Keratinocyte (primary cell): ENCODE measurements at regions not wholly inside any gene's neighbourhood (a gene's known extent, or its start where the extent isn't known, plus 50 kb on each side); places are given as distances from the start of the nearest gene placed in this dataset.

Experiments
- DNase-seq: peaks from one replicate; pipeline ENCODE4 v3.0.0-alpha.2; 2011; ENCODE audit warnings: low read depth, missing footprints, low spot score
- FAIRE-seq: peaks from 2 replicates; lab custom pipeline; 2011; peaks lifted over from hg19 to GRCh38; lab: Jason Lieb, UNC
- H2AFZ ChIP-seq: 2 replicates; pipeline ENCODE4 v1.6.0; 2012; ENCODE audit warnings: low read length, control low read depth, inconsistent platforms; ENCODE audit not compliant: control insufficient read depth
- H3K27ac ChIP-seq: 2 replicates; pipeline ENCODE4 v1.5.1; 2011; ENCODE audit warnings: low read length; ENCODE audit not compliant: control insufficient read depth, insufficient read depth
- H3K27me3 ChIP-seq: 3 replicates; pipeline ENCODE4 v1.6.0; 2011; ENCODE audit warnings: low read length; ENCODE audit not compliant: control insufficient read depth, insufficient read depth; ENCODE audit errors: extremely low read depth
- H3K36me3 ChIP-seq, 2 experiments: 2 replicates in 1 of 2; 3 replicates in 1 of 2; pipeline ENCODE4 v1.5.1; 2011; ENCODE audit warnings: low read length in 2 of 2, mild to moderate bottlenecking in 1 of 2; ENCODE audit not compliant: control insufficient read depth in 2 of 2, insufficient read depth in 2 of 2; ENCODE audit errors: extremely low read depth in 1 of 2
- H3K4me1 ChIP-seq: 3 replicates; pipeline ENCODE4 v1.5.1; 2011; ENCODE audit warnings: low read length; ENCODE audit not compliant: control insufficient read depth, insufficient read depth; ENCODE audit errors: extremely low read depth
- H3K4me2 ChIP-seq: 3 replicates; pipeline ENCODE4 v1.6.0; 2011; ENCODE audit warnings: low read depth, low read length; ENCODE audit not compliant: control insufficient read depth, insufficient read depth; ENCODE audit errors: extremely low read depth
- H3K4me3 ChIP-seq, 3 experiments: fragments of 200-600 bp in 1 of 3; sonication (generic) in 1 of 3; 2 replicates in 2 of 3; 3 replicates in 1 of 3; pipeline ENCODE4 v1.5.1; 2011 to 2016; ENCODE audit warnings: low read length in 3 of 3, mild to moderate bottlenecking in 3 of 3, control low read depth in 2 of 3, inconsistent platforms in 1 of 3, low read depth in 1 of 3, mixed read lengths in 1 of 3, mixed run types in 1 of 3, moderate library complexity in 1 of 3; ENCODE audit not compliant: control insufficient read depth in 2 of 3, insufficient read depth in 2 of 3; ENCODE audit errors: extremely low read depth in 1 of 3
- H3K79me2 ChIP-seq: 2 replicates; pipeline ENCODE4 v1.6.0; 2012; ENCODE audit warnings: low read length; ENCODE audit not compliant: control insufficient read depth, insufficient read depth
- H3K9ac ChIP-seq: 3 replicates; pipeline ENCODE4 v1.6.0; 2011; ENCODE audit warnings: low read length; ENCODE audit not compliant: control insufficient read depth, insufficient read depth; ENCODE audit errors: extremely low read depth
- H3K9me1 ChIP-seq: 3 replicates; pipeline ENCODE4 v1.6.0; 2011; ENCODE audit warnings: low read length; ENCODE audit not compliant: control insufficient read depth, insufficient read depth; ENCODE audit errors: extremely low read depth
- H3K9me3 ChIP-seq: 2 replicates; pipeline ENCODE4 v1.5.1; 2012; ENCODE audit warnings: low read depth, low read length; ENCODE audit not compliant: control insufficient read depth
- H4K20me1 ChIP-seq: 3 replicates; pipeline ENCODE4 v1.6.0; 2011; ENCODE audit warnings: low read length; ENCODE audit not compliant: control insufficient read depth, insufficient read depth; ENCODE audit errors: extremely low read depth
- CTCF ChIP-seq, 3 experiments: IDR thresholded peaks in 1 of 3; conservative IDR thresholded peaks in 1 of 3; optimal IDR thresholded peaks in 1 of 3; 2 replicates in 2 of 3; 3 replicates in 1 of 3; pipeline versions ENCODE3 to v1.5.1; 2011; ENCODE audit warnings: low read length in 3 of 3, mild to moderate bottlenecking in 3 of 3, moderate library complexity in 2 of 3, control low read depth in 1 of 3, inconsistent platforms in 1 of 3; ENCODE audit not compliant: insufficient read depth in 2 of 3; ENCODE audit errors: extremely low read depth in 1 of 3
- EZH2 ChIP-seq: IDR thresholded peaks from one replicate; pipeline ENCODE4 v1.6.1; 2012; ENCODE audit warnings: inconsistent platforms, mild to moderate bottlenecking, low read length, moderate library complexity
- dilution Hi-C: fragments of 300-500 bp; cut with MboI; formaldehyde crosslinking; loops from one replicate; pipeline ENCODE4 v1.7.0; 2020; ENCODE audit warnings: low sequenced_read_pairs; ENCODE audit not compliant: extremely low pct_ligation_motif_present

DNA sequence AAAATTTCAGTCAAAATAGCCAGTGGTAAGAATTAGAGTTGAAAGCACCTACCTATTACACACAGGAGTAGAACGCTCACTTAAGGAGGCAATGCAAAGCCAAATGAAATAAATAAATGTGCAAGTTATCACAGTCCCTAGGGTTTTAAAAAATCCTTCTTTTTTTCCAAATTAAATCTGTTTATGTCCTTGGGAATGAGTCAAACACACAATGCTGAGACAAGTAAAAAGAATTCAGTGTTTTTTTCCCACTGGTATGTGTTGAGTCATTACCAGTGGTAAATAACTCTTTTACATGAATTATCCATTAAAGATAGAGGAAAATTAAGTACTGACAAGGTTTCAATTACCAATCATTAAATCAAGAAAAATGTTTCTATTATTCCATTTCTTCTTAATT, 438.6 kb downstream of the TNS3 start:
- no peak overlapping the region for H3K27ac ChIP-seq

DNA sequence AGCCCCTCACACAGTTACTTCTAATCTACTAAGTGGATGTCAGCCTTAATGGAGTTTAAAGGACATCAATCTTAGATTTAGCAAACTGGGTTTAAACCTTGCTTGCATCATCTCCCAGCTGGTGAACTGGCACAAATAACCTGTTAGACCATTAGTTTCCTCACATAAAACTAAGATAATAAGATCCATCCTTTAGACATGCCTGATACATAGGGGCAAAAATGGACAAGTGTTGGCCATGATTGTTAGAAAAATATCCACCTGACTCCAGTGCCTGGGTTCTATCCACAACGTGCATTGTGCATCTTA, 439.1 kb downstream of the TNS3 start:
- Histone ChIP-seq H3K4me2 (no peak overlapping the region), H3K9ac (no peak overlapping the region), H3K79me2 (no peaks in the 10 kb centered on the region), H3K4me3 (no peak overlapping the region), H3K27me3 (peaks cover 14% of the 10 kb centered on the region), H3K9me3 (no peaks in the 10 kb centered on the region), H4K20me1 (no peaks in the 10 kb centered on the region), H3K9me1 (no peaks in the 10 kb centered on the region), H3K4me1 (no peaks in the 10 kb centered on the region), H2AFZ (no peak overlapping the region), H3K36me3 (no peaks in the 10 kb centered on the region), H3K27ac (no peak overlapping the region)
- no peak for TF ChIP-seq CTCF (optimal IDR thresholded peaks at IDR 0.05 in 1 of 3, IDR thresholded peaks at IDR 0.05 in 1 of 3, conservative IDR thresholded peaks at IDR 0.05 in 1 of 3; ENCODE audit: extremely low read depth in 1 of 3, insufficient read depth in 2 of 3, low read length in 3 of 3)
- TF ChIP-seq EZH2: no peak
- no peak for FAIRE-seq
- dilution Hi-C loops: no loop called here
- no peak for DNase-seq

More for the DNA sequence above, 438.6 kb downstream of the TNS3 start:
- no peak overlapping the region for H3K9ac ChIP-seq
- H2AFZ ChIP-seq: no peak overlapping the region
- FAIRE-seq (no peak), DNase-seq (no peak)
- TF ChIP-seq EZH2 (no peak), CTCF (optimal IDR thresholded peaks at IDR 0.05 in 1 of 3, IDR thresholded peaks at IDR 0.05 in 1 of 3, conservative IDR thresholded peaks at IDR 0.05 in 1 of 3; ENCODE audit: extremely low read depth in 1 of 3, insufficient read depth in 2 of 3, low read length in 3 of 3) (no peak)
- H3K9me1 ChIP-seq: no peaks in the 10 kb centered on the region
- no peak overlapping the region for H3K4me2 ChIP-seq
- dilution Hi-C loops: no loop called here
- H3K9me3 ChIP-seq: no peaks in the 10 kb centered on the region
- peaks cover 14% of the 10 kb centered on the region for H3K27me3 ChIP-seq
- H3K4me1 ChIP-seq: no peaks in the 10 kb centered on the region
- H4K20me1 ChIP-seq: no peaks in the 10 kb centered on the region
- H3K36me3 ChIP-seq: no peaks in the 10 kb centered on the region
- no peaks in the 10 kb centered on the region for H3K79me2 ChIP-seq
- no peak overlapping the region for H3K4me3 ChIP-seq
